HepG2 (cell line): ENCODE measurements at regions not wholly inside any gene's neighbourhood (a gene's known extent, or its start where the extent isn't known, plus 50 kb on each side); places are given as distances from the start of the nearest gene placed in this dataset.

Experiments
- ATAC-seq: fragments of 200-7000 bp; cut with Tn5 transposase; 3 replicates; pipeline ENCODE4 v1.9.1; 2020; ENCODE audit warnings: mild to moderate bottlenecking, moderate library complexity
- BruUV-seq: library from RNA; stranded (reverse); fragments of 400-500 nt; replicated peaks from 2 replicates; lab custom pipeline; 2021; lab: Mats Ljungman, UMichigan
- CTCF ChIA-PET: fragments of 300-600 bp; formaldehyde crosslinking; extraction: SDS; loops from one replicate; lab custom pipeline; 2021; ENCODE audit warnings: low total read pairs, inconsistent platforms, low intra/inter-chr PET ratio; lab: Yijun Ruan, JAX
- POLR2A ChIA-PET: fragments of 350-600 bp; sonication (Branson Sonifier 250); formaldehyde crosslinking; loops from one replicate; lab custom pipeline; 2020; ENCODE audit warnings: antibody characterized with exemption, inconsistent platforms; lab: Yijun Ruan, JAX
- DNase-seq: peaks from one replicate; pipeline ENCODE4 v3.0.0-alpha.2; 2015; ENCODE audit warnings: low spot score
- FAIRE-seq: peaks from 3 replicates; lab custom pipeline; 2011; peaks lifted over from hg19 to GRCh38; lab: Jason Lieb, UNC
- H2AFZ ChIP-seq: one replicate; pipeline ENCODE4 v1.6.1; 2011; ENCODE audit warnings: low read length, inconsistent platforms
- H3K27ac ChIP-seq: fragments of 300-600 bp; 3 replicates; pipeline ENCODE4 v1.8.0; 2011; ENCODE audit warnings: mixed run types, mild to moderate bottlenecking, mixed read lengths, low read length, inconsistent platforms; ENCODE audit not compliant: insufficient read depth; ENCODE audit errors: extremely low read length
- H3K27me3 ChIP-seq, 2 experiments: fragments of 200-600 bp in 1 of 2; 2 replicates in 1 of 2; 3 replicates in 1 of 2; pipeline versions ENCODE4 v1.6.0 to v1.8.0; 2011; ENCODE audit warnings: low read length in 2 of 2, mild to moderate bottlenecking in 2 of 2, moderate library complexity in 2 of 2, inconsistent platforms in 1 of 2; ENCODE audit not compliant: insufficient read depth in 2 of 2, control insufficient read depth in 1 of 2
- H3K36me3 ChIP-seq, 2 experiments: fragments of 200-600 bp in 1 of 2; replicated peaks in 1 of 2; 2 replicates in 1 of 2; 3 replicates in 1 of 2; pipeline versions ENCODE4 v1.5.1 to v1.8.0; 2011; ENCODE audit warnings: low read length in 2 of 2, inconsistent platforms in 1 of 2; ENCODE audit not compliant: insufficient read depth in 2 of 2, control insufficient read depth in 1 of 2
- H3K4me1 ChIP-seq: 2 replicates; pipeline ENCODE4 v1.5.1; 2012; ENCODE audit warnings: low read length, inconsistent platforms; ENCODE audit not compliant: insufficient read depth
- H3K4me2 ChIP-seq: 2 replicates; pipeline ENCODE4 v1.6.0; 2011; ENCODE audit warnings: low read depth, low read length, inconsistent platforms
- H3K4me3 ChIP-seq, 3 experiments: fragments of 200-600 bp in 1 of 3; sonication (generic), shearing (Covaris generic) in 1 of 3; replicated peaks in 1 of 3; 2 replicates each; pipeline ENCODE4 v1.5.1; 2011 to 2016; ENCODE audit warnings: low read length in 3 of 3, inconsistent platforms in 2 of 3, low read depth in 2 of 3, mild to moderate bottlenecking in 2 of 3, control low read depth in 1 of 3, mixed read lengths in 1 of 3; ENCODE audit not compliant: insufficient read depth in 1 of 3
- H3K79me2 ChIP-seq: one replicate; pipeline ENCODE4 v1.6.1; 2011; ENCODE audit warnings: low read length, inconsistent platforms; ENCODE audit not compliant: insufficient read depth
- H3K9ac ChIP-seq: 2 replicates; pipeline ENCODE4 v1.6.0; 2011; ENCODE audit warnings: mild to moderate bottlenecking, low read depth, low read length, inconsistent platforms; ENCODE audit not compliant: insufficient read depth
- H3K9me3 ChIP-seq: 2 replicates; pipeline ENCODE4 v1.5.1; 2012; ENCODE audit warnings: mild to moderate bottlenecking, low read length
- H4K20me1 ChIP-seq: 2 replicates; pipeline ENCODE4 v1.6.0; 2011; ENCODE audit warnings: inconsistent platforms, mild to moderate bottlenecking, low read length, moderate library complexity; ENCODE audit not compliant: insufficient read depth
- ATAD3A ChIP-seq: sonication (generic); formaldehyde crosslinking; IDR thresholded peaks from 2 replicates; pipeline ENCODE4 v1.4.0; 2020; ENCODE audit warnings: missing genetic modification reagents
- CAMTA2 ChIP-seq: sonication (generic); formaldehyde crosslinking; IDR thresholded peaks from 2 replicates; pipeline ENCODE4 v1.4.0; 2020; ENCODE audit warnings: mild to moderate bottlenecking, missing genetic modification reagents, borderline replicate concordance
- FOXO4 ChIP-seq: sonication (generic); formaldehyde crosslinking; conservative IDR thresholded peaks from 2 replicates; pipeline ENCODE4 v1.8.1; 2023; ENCODE audit warnings: missing genetic modification reagents
- MAF1 ChIP-seq: sonication (generic); formaldehyde crosslinking; IDR thresholded peaks from 2 replicates; pipeline ENCODE4 v1.5.0; 2020; ENCODE audit warnings: missing genetic modification reagents, borderline replicate concordance
- NRL ChIP-seq: sonication (generic); formaldehyde crosslinking; IDR thresholded peaks from 2 replicates; pipeline ENCODE4 v1.5.0; 2020; ENCODE audit warnings: missing genetic modification reagents, mild to moderate bottlenecking, moderate library complexity, borderline replicate concordance
- RBM39 ChIP-seq: fragments of 200-400 bp; formaldehyde crosslinking; IDR thresholded peaks from one replicate; pipeline ENCODE4 v1.6.1; 2018; ENCODE audit warnings: antibody characterized with exemption, mild to moderate bottlenecking, low read depth, low read length; ENCODE audit not compliant: poor library complexity, severe bottlenecking
- RELA ChIP-seq: sonication (generic); formaldehyde crosslinking; IDR thresholded peaks from 2 replicates; pipeline ENCODE4 v1.4.0; 2020; ENCODE audit warnings: missing genetic modification reagents
- RFX5 ChIP-seq: IDR thresholded peaks from 2 replicates; pipeline ENCODE4 v1.6.1; 2011; ENCODE audit warnings: low read depth, low read length, improper control_type of control experiment
- ZNF251 ChIP-seq: sonication (generic); formaldehyde crosslinking; IDR thresholded peaks from 2 replicates; pipeline ENCODE4 v1.9.0; 2021; ENCODE audit warnings: mild to moderate bottlenecking, missing genetic modification reagents
- ZNF619 ChIP-seq: sonication (generic); formaldehyde crosslinking; IDR thresholded peaks from 2 replicates; pipeline ENCODE4 v1.4.0; 2020; ENCODE audit warnings: mild to moderate bottlenecking, missing genetic modification reagents
- in situ Hi-C: cut with HindIII; loops from 2 replicates; pipeline ENCODE4 v1.10.0; 2017; ENCODE audit warnings: low pct_unique_long_range_greater_than_20kb; ENCODE audit not compliant: extremely low pct_ligation_motif_present
- intact Hi-C: fragments of 100-400 bp; cut with micrococcal nuclease; formaldehyde crosslinking; loops from one replicate; pipeline ENCODE4 v1.10.0; 2022; ENCODE audit not compliant: unreplicated experiment

- FAIRE-seq (no peak), DNase-seq (no peak), ATAC-seq (no peak)
- H3K9me3 ChIP-seq: 0 out of 2 replicates have a peak, but pooled peaks cover 7% of the 10 kb centered on the region
- intact Hi-C loops (no loop called here), in situ Hi-C loops (no loop called here)
- H3K9ac ChIP-seq: no peak overlapping the region
- BruUV-seq: no TSS peak
- H3K4me3 ChIP-seq: no peak overlapping the region
- ChIA-PET POLR2A (no interaction called here), CTCF (no interaction called here)
- H3K27me3 ChIP-seq: no peaks in the 10 kb centered on the region; a peak in 1 of 5 replicates
- no peak overlapping the region for H2AFZ ChIP-seq
- no peaks in the 10 kb centered on the region for H3K79me2 ChIP-seq
- TF ChIP-seq CAMTA2 (CRISPR knock-in tag) (no peak), RBM39 (no peak), MAF1 (CRISPR knock-in tag) (no peak), RELA (no peak), ZNF619 (CRISPR knock-in tag) (no peak), FOXO4 (CRISPR knock-in tag) (no peak), RFX5 (no peak), ZNF251 (CRISPR knock-in tag) (no peak), NRL (no peak), ATAD3A (no peak)
- no peaks in the 10 kb centered on the region for H3K36me3 ChIP-seq
- H3K27ac ChIP-seq: no peak overlapping the region
- H3K4me2 ChIP-seq: no peak overlapping the region
- H4K20me1 ChIP-seq: no peaks in the 10 kb centered on the region
- no peaks in the 10 kb centered on the region for H3K4me1 ChIP-seq
These were observed 61.6 kb upstream of the PIK3C3 start for GRCh38 chr18:41893432-41893831.
